Bronchial epithelial cell (primary cell): ENCODE measurements at regions not wholly inside any gene's neighbourhood (a gene's known extent, or its start where the extent isn't known, plus 50 kb on each side); places are given as distances from the start of the nearest gene placed in this dataset.

ENCODE experiments used
- DNase-seq: peaks from one replicate; pipeline ENCODE4 v3.0.0-alpha.2; 2010; ENCODE audit warnings: low read depth
- FAIRE-seq: peaks from 2 replicates; lab custom pipeline; 2011; peaks lifted over from hg19 to GRCh38; lab: Jason Lieb, UNC
- H3K27me3 ChIP-seq: 2 replicates; pipeline ENCODE4 v1.5.1; 2011; ENCODE audit warnings: low read length; ENCODE audit not compliant: control insufficient read depth, insufficient read depth
- H3K36me3 ChIP-seq: 2 replicates; pipeline ENCODE4 v1.5.1; 2011; ENCODE audit warnings: low read length; ENCODE audit not compliant: control insufficient read depth, insufficient read depth
- H3K4me3 ChIP-seq: 2 replicates; pipeline ENCODE4 v1.5.1; 2011; ENCODE audit warnings: mild to moderate bottlenecking, low read depth, low read length, control low read depth
- CTCF ChIP-seq: IDR thresholded peaks from 2 replicates; pipeline ENCODE4 v1.5.1; 2011; ENCODE audit warnings: mild to moderate bottlenecking, moderate library complexity, low read length, control low read depth, inconsistent platforms; ENCODE audit not compliant: insufficient read depth, severe bottlenecking

- DNase-seq, result no peak
- no peak for FAIRE-seq
- H3K36me3 ChIP-seq, result no peaks in the 10 kb centered on the region
- peak; percentile 20 for TF ChIP-seq CTCF
- no peak overlapping the region for H3K4me3 ChIP-seq
- H3K27me3 ChIP-seq, result no peaks in the 10 kb centered on the region
Observed at GRCh38 chr2:64913357-64913869, 75.8 kb upstream of the SLC1A4 start.

- FAIRE-seq, result no peak
- no peak for TF ChIP-seq CTCF
- no peak overlapping the region for H3K4me3 ChIP-seq
- no peaks in the 10 kb centered on the region for H3K36me3 ChIP-seq
- no peak for DNase-seq
- no peaks in the 10 kb centered on the region for H3K27me3 ChIP-seq
Observed at GRCh38 chr2:64914247-64914646, 75.0 kb upstream of the SLC1A4 start.

GRCh38 chr2:64914735-64915509 lies 74.3 kb upstream of the SLC1A4 start:
- DNase-seq, result no peak
- no peak for FAIRE-seq
- Histone ChIP-seq H3K4me3 (no peak overlapping the region), H3K27me3 (no peaks in the 10 kb centered on the region), H3K36me3 (no peaks in the 10 kb centered on the region)
- TF ChIP-seq CTCF, result no peak

- Histone ChIP-seq H3K27me3 (no peaks in the 10 kb centered on the region), H3K36me3 (no peaks in the 10 kb centered on the region), H3K4me3 (no peak overlapping the region)
- DNase-seq, result no peak
- no peak for TF ChIP-seq CTCF
- FAIRE-seq, result no peak
Observed at GRCh38 chr2:64915510-64915900, 73.7 kb upstream of the SLC1A4 start.

- DNase-seq (no peak), FAIRE-seq (no peak)
- no peaks in the 10 kb centered on the region for H3K36me3 ChIP-seq
- H3K27me3 ChIP-seq, result no peaks in the 10 kb centered on the region
- no peak for TF ChIP-seq CTCF
- H3K4me3 ChIP-seq, result no peak overlapping the region
Observed at GRCh38 chr2:64918220-64918886, 70.8 kb upstream of the SLC1A4 start.
